SK-N-DZ (cell line): ENCODE measurements at regions not wholly inside any gene's neighbourhood (a gene's known extent, or its start where the extent isn't known, plus 50 kb on each side); places are given as distances from the start of the nearest gene placed in this dataset.
"Not testable (repeated sequence)": the region's sequence is repeated elsewhere in the genome, so short reads cannot be mapped to it uniquely, and the experiment has no call there.

Experiments
- DNase-seq: peaks from one replicate; pipeline ENCODE4 v3.0.0-alpha.2; 2015; ENCODE audit warnings: low spot score

DNA sequence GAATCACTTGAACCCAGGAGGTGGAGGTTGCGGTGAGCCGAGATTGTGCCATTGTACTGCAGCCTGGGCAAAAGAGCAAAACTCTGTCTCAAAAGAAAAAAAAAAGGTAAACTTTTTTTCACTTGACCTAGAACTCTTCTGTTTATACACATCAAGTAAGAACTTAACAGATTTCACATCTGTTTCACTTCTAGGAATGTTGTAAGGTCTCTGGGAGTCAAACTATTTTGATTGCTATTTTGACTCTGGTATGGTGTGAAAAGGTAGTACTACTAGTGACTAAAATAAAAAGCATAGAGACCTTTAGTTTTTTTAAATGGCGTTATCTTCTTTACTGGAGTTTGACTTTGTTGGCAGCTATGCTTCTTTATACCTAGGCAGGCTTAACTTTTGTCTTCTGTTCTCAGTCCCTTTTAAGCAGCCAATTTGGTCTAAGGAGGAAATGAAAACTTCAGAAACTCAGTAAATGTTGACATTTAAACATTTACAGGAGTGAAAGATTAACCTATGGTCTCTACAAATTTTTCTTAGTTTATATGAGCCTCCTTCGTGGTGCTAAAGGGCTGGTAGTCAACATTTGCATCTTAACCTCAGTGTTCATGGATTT is 84.7 kb downstream of the METTL2B start:
- DNase-seq = not testable (repeated sequence)

DNA sequence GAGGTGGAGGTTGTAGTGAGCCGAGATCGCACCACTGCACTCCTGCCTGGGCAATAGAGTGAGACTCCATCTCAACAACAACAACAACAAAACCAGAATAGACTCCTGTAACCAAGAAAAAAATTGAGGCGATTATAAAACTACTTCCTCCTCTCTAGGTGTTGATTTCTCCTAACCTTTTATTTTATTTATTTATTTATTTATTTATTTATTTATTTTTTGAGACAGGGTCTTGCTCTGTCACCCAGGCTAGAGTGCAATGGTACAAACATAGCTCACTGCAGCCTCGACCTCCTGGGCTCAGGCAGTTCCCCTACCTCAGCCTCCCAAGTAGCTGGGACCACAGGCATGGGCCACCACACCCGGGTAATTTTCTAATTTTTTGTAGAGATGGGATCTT is 86.2 kb downstream of the METTL2B start:
- not testable (repeated sequence) for DNase-seq

GRCh38 chr7:128564123-128564700 is 87.7 kb downstream of the METTL2B start:
- not testable (repeated sequence) for DNase-seq

- DNase-seq = not testable (repeated sequence)
Observed at GRCh38 chr7:128564932-128565864, 88.7 kb downstream of the METTL2B start.

- DNase-seq = not testable (repeated sequence)
Observed at GRCh38 chr7:128575277-128575676, 96.8 kb upstream of the GARIN1A start.

DNA sequence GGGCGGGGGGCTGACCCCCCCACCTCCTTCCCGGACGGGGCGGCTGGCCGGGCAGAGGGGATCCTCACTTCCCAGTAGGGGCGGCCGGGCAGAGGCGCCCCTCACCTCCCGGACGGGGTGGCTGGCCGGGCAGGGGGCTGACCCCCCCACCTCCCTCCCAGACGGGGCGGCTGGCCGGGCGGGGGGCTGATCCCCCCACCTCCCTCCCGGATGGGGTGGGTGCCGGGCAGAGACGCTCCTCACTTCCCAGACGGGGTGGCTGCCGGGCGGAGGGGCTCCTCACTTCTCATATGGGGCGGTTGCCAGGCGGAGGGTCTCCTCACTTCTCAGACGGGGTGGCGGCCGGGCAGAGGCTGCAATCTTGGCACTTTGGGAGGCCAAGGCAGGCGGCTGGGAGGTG is 95.1 kb upstream of the GARIN1A start:
- not testable (repeated sequence) for DNase-seq

GRCh38 chr7:128579843-128580242 is 92.2 kb upstream of the GARIN1A start:
- not testable (repeated sequence) for DNase-seq

GRCh38 chr7:128581100-128581499 is 91.0 kb upstream of the GARIN1A start:
- DNase-seq = not testable (repeated sequence)

- DNase-seq = not testable (repeated sequence)
Observed at GRCh38 chr7:128581825-128582561, 90.1 kb upstream of the GARIN1A start.

GRCh38 chr7:128586715-128587114 is 85.4 kb upstream of the GARIN1A start:
- DNase-seq = not testable (repeated sequence)

DNA sequence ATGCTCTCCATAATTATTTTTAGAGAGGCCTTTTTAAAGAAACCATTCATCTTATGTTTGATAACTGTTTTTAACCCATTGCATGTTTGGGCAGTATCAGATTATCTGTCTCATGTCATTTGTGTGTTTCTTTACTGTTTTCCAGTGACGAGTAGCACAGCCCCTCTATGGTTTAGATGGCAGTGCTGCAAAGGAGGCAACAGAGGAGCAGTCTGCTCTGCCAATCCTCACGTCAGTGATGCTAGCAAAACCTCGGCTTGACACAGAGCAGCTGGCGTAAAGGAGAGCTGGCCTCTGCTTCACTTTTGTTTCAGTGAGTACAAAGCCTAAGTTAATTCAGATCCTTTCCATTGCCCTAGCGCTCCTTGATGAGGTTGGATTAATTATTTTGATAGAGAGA is 80.4 kb upstream of the GARIN1A start:
- peak; percentile 87 for DNase-seq

DNA sequence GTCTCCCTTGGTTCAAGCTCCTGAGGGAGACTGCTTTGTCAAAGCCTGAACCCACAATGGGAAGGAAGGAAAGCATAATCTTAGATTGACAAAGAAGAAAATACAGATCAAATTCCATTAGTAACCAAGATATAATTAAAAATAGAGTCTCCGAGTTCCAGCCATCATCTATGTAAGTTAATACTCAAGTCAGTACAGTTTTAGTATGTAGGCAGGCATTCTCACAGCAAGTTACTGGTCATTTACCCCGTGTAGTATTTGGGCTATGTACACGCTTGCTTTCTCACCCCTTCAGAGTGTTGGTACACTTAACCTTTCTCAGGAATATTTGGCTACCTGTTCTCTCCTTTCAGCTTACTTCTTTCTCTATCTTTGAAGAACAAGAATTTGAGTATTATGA is 79.9 kb upstream of the GARIN1A start:
- DNase-seq = not testable (repeated sequence)

DNA sequence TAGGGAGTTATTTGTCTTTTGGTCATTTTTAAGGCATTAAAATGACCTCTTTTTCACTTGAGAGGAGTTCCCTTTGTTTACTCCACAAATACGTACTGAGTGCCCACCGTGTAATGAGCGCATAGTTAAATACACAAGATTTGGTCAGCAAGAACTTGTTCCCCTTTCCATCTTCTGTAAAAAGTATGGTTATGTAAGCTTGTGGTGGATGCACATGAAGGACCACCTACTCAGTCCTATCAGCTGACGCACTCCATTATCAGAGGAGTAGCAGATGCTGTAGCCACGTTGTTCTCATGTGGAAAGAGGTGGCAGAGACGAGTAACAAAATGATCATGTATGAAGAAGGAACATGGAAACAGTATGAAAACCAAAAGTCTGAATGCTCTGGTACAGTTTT is 78.0 kb upstream of the GARIN1A start:
- DNase-seq = not testable (repeated sequence)

DNA sequence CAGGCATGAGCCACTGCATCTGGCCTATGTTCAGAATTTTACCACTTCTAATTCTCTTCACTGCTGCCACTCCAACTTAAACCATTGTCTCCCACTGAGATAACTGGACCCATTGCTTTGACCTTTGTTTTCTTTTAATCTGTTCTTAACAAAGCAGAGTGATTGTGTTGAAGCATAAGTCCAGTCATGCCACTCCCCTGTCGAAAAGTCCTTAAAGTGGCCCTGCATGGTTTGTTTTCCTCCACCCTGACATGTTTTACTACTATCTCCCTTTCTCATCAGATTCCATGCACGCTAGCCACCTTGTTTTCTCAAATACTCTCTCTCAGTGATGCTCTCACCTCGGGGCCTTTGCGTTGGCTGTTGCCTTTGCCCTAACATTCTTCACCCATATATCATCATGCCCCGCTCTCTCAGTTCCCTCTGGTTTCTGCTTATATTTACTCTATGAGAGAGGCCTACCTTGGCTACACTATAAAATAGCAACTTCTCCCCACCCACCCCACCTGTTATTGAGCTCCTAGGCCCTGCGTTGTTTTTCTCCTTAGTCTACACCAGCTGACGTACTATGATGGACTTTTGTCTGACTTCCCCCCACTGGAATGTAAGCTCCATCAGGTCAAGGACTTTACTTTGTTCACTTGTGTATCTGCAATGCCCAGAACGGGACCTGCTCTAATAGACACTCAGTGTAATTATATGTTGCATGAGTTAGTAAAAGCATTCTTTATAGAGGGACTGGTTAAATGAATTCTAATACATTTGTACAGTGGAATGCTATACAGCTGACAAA is 75.6 kb upstream of the GARIN1A start:
- DNase-seq = not testable (repeated sequence)

GRCh38 chr7:128598946-128599345 is 73.1 kb upstream of the GARIN1A start:
- DNase-seq = not testable (repeated sequence)

- peak; percentile 38 for DNase-seq
Observed at GRCh38 chr7:128608678-128609421, 63.2 kb upstream of the GARIN1A start.

GRCh38 chr7:128613366-128613765 is 58.7 kb upstream of the GARIN1A start:
- DNase-seq = not testable (repeated sequence)

- not testable (repeated sequence) for DNase-seq
Observed at GRCh38 chr7:128614812-128615211, 57.3 kb upstream of the GARIN1A start.

DNA sequence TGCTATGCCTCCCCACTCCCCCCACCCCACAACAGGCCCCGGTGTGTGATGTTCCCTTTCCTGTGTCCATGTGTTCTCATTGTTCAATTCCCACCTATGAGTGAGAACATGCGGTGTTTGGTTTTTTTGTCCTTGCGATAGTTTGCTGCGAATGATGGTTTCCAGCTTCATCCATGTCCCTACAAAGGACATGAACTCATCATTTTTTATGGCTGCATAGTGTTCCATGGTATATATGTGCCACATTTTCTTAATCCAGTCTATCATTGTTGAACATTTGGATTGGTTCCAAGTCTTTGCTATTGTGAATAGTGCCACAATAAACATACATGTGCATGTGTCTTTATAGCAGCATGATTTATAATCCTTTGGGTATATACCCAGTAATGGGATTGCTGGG is 55.3 kb upstream of the GARIN1A start:
- DNase-seq = not testable (repeated sequence)
